Panc1 (cell line): ENCODE measurements at regions not wholly inside any gene's neighbourhood (a gene's known extent, or its start where the extent isn't known, plus 50 kb on each side); places are given as distances from the start of the nearest gene placed in this dataset.

Experiments
- ATAC-seq: fragments of 200-7000 bp; cut with Tn5 transposase; 2 replicates; pipeline ENCODE4 v1.9.1; 2020; ENCODE audit warnings: mild to moderate bottlenecking, moderate library complexity
- BruUV-seq: library from RNA; stranded (reverse); fragments of 400-500 nt; replicated peaks from 2 replicates; lab custom pipeline; 2021; lab: Mats Ljungman, UMichigan
- CTCF ChIA-PET: fragments of 300-600 bp; sonication (Branson Sonifier 250); formaldehyde crosslinking; loops from one replicate; lab custom pipeline; 2022; ENCODE audit warnings: antibody characterized with exemption; lab: Charles Lee
- POLR2A ChIA-PET: fragments of 300-600 bp; sonication (Branson Sonifier 250); formaldehyde crosslinking; loops from one replicate; lab custom pipeline; 2022; ENCODE audit warnings: antibody characterized with exemption; lab: Charles Lee
- DNase-seq: peaks from one replicate; pipeline ENCODE4 v3.0.0-alpha.2; 2010; ENCODE audit warnings: low read depth, low spot score
- H3K27ac ChIP-seq: 2 replicates; pipeline ENCODE4 v1.5.1; 2011; ENCODE audit warnings: mild to moderate bottlenecking, low read length, inconsistent platforms
- H3K27me3 ChIP-seq: fragments of 200-500 bp; sonication (Bioruptor generic); 2 replicates; pipeline ENCODE4 v1.6.0; 2014; ENCODE audit warnings: low read length, inconsistent platforms; ENCODE audit not compliant: control insufficient read depth, insufficient read depth
- H3K36me3 ChIP-seq: fragments of 200-500 bp; sonication (Bioruptor generic); 2 replicates; pipeline ENCODE4 v1.5.1; 2014; ENCODE audit warnings: inconsistent platforms, mild to moderate bottlenecking, low read length, moderate library complexity; ENCODE audit not compliant: control insufficient read depth, insufficient read depth
- H3K4me1 ChIP-seq: 2 replicates; pipeline ENCODE4 v1.5.1; 2011; ENCODE audit warnings: inconsistent platforms, mild to moderate bottlenecking, low read length, moderate library complexity; ENCODE audit not compliant: control insufficient read depth, insufficient read depth
- H3K4me3 ChIP-seq, 2 experiments: 2 replicates each; pipeline ENCODE4 v1.5.1; 2011 to 2012; ENCODE audit warnings: low read depth in 2 of 2, low read length in 2 of 2, mild to moderate bottlenecking in 2 of 2, inconsistent platforms in 1 of 2, moderate library complexity in 1 of 2
- H3K9me3 ChIP-seq: fragments of 200-500 bp; sonication (Bioruptor generic); 2 replicates; pipeline ENCODE4 v1.5.1; 2014; ENCODE audit warnings: low read depth, mild to moderate bottlenecking, inconsistent platforms, low read length, moderate library complexity; ENCODE audit not compliant: control insufficient read depth, insufficient read depth
- CTCF ChIP-seq: fragments of 450-650 bp; IDR thresholded peaks from 2 replicates; pipeline ENCODE4 v1.5.1; 2017; ENCODE audit warnings: mild to moderate bottlenecking
- POLR2AphosphoS5 ChIP-seq: IDR thresholded peaks from 2 replicates; pipeline ENCODE4 v1.6.1; 2012; ENCODE audit warnings: mild to moderate bottlenecking, low read depth, low read length, moderate library complexity
- SIN3A ChIP-seq: IDR thresholded peaks from 2 replicates; pipeline ENCODE4 v1.6.1; 2012; ENCODE audit warnings: low read depth, mild to moderate bottlenecking, low read length, moderate library complexity, borderline replicate concordance; ENCODE audit not compliant: insufficient read depth
- TCF7L2 ChIP-seq: IDR thresholded peaks from 2 replicates; pipeline ENCODE4 v1.6.1; 2011; ENCODE audit warnings: mild to moderate bottlenecking, low read depth, low read length, inconsistent platforms
- in situ Hi-C: cut with HindIII; loops from 2 replicates; pipeline ENCODE4 v1.10.0; 2016; ENCODE audit warnings: low sequenced_read_pairs, low pct_unique_long_range_greater_than_20kb
- intact Hi-C: fragments of 100-400 bp; cut with micrococcal nuclease; formaldehyde crosslinking; loops from one replicate; pipeline ENCODE4 v1.10.0; 2022; ENCODE audit not compliant: unreplicated experiment
- TF ChIP-seq, protein P1 (sequence below), 2 experiments: IDR thresholded peaks; 2 replicates each; pipeline ENCODE4 v1.6.1; 2011 to 2012; ENCODE audit warnings: low read depth in 2 of 2, control low read depth in 1 of 2, low read length in 1 of 2, mild to moderate bottlenecking in 1 of 2, moderate library complexity in 1 of 2; ENCODE audit not compliant: insufficient read depth in 1 of 2

GRCh38 chr15:66842710-66843441 is 140.8 kb downstream of the SMAD6 start:
- no peaks in the 10 kb centered on the region for H3K27me3 ChIP-seq
- ATAC-seq (peak; percentile 73), DNase-seq (no peak)
- CTCF ChIA-PET, result no interaction called here
- POLR2A ChIA-PET, result no interaction called here
- H3K27ac ChIP-seq, result peak overlapping the region; percentile 76
- H3K4me1 ChIP-seq, result peaks cover 36% of the 10 kb centered on the region
- no peak for TF ChIP-seq SIN3A
- TF ChIP-seq TCF7L2, result no peak
- TF ChIP-seq, protein P1, sequence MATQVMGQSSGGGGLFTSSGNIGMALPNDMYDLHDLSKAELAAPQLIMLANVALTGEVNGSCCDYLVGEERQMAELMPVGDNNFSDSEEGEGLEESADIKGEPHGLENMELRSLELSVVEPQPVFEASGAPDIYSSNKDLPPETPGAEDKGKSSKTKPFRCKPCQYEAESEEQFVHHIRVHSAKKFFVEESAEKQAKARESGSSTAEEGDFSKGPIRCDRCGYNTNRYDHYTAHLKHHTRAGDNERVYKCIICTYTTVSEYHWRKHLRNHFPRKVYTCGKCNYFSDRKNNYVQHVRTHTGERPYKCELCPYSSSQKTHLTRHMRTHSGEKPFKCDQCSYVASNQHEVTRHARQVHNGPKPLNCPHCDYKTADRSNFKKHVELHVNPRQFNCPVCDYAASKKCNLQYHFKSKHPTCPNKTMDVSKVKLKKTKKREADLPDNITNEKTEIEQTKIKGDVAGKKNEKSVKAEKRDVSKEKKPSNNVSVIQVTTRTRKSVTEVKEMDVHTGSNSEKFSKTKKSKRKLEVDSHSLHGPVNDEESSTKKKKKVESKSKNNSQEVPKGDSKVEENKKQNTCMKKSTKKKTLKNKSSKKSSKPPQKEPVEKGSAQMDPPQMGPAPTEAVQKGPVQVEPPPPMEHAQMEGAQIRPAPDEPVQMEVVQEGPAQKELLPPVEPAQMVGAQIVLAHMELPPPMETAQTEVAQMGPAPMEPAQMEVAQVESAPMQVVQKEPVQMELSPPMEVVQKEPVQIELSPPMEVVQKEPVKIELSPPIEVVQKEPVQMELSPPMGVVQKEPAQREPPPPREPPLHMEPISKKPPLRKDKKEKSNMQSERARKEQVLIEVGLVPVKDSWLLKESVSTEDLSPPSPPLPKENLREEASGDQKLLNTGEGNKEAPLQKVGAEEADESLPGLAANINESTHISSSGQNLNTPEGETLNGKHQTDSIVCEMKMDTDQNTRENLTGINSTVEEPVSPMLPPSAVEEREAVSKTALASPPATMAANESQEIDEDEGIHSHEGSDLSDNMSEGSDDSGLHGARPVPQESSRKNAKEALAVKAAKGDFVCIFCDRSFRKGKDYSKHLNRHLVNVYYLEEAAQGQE (IDR thresholded peaks at IDR 0.05; ENCODE audit: insufficient read depth in 1 of 2, low read depth in 2 of 2, low read length in 1 of 2), result no peak
- no peak for TF ChIP-seq CTCF
- TF ChIP-seq POLR2AphosphoS5, result no peak
- TSS peak; percentile 62 for BruUV-seq
- intact Hi-C loops (no loop called here), in situ Hi-C loops (no loop called here)
- peak overlapping the region; percentile 45 to 54 for H3K4me3 ChIP-seq
- H3K9me3 ChIP-seq, result no peaks in the 10 kb centered on the region
- no peaks in the 10 kb centered on the region for H3K36me3 ChIP-seq

GRCh38 chr15:66843581-66843980 is 141.5 kb downstream of the SMAD6 start:
- intact Hi-C loops, result no loop called here
- peaks cover 36% of the 10 kb centered on the region for H3K4me1 ChIP-seq
- H3K4me3 ChIP-seq, result no peak overlapping the region
- no peaks in the 10 kb centered on the region for H3K9me3 ChIP-seq
- H3K27me3 ChIP-seq, result no peaks in the 10 kb centered on the region
- peak overlapping the region; percentile 76 for H3K27ac ChIP-seq
- ChIA-PET POLR2A (no interaction called here), CTCF (no interaction called here)
- no peaks in the 10 kb centered on the region for H3K36me3 ChIP-seq
- no TSS peak for BruUV-seq
- in situ Hi-C loops, result no loop called here
- no peak for DNase-seq
- ATAC-seq, result no peak
- TF ChIP-seq, protein P1 (IDR thresholded peaks at IDR 0.05; ENCODE audit: insufficient read depth in 1 of 2, low read depth in 2 of 2, low read length in 1 of 2), result no peak
- no peak for TF ChIP-seq POLR2AphosphoS5
- no peak for TF ChIP-seq TCF7L2
- TF ChIP-seq CTCF, result no peak
- TF ChIP-seq SIN3A, result no peak
